GM12873 (cell line): ENCODE measurements at regions not wholly inside any gene's neighbourhood (a gene's known extent, or its start where the extent isn't known, plus 50 kb on each side); places are given as distances from the start of the nearest gene placed in this dataset.

Experiments used
- TF ChIP-seq, protein P1 (sequence below): IDR thresholded peaks from 2 replicates; pipeline ENCODE4 v1.5.1; 2012; ENCODE audit warnings: low read depth, mild to moderate bottlenecking, moderate library complexity, low read length, control low read depth; ENCODE audit not compliant: insufficient read depth; ENCODE audit errors: missing control alignments

- TF ChIP-seq, protein P1, sequence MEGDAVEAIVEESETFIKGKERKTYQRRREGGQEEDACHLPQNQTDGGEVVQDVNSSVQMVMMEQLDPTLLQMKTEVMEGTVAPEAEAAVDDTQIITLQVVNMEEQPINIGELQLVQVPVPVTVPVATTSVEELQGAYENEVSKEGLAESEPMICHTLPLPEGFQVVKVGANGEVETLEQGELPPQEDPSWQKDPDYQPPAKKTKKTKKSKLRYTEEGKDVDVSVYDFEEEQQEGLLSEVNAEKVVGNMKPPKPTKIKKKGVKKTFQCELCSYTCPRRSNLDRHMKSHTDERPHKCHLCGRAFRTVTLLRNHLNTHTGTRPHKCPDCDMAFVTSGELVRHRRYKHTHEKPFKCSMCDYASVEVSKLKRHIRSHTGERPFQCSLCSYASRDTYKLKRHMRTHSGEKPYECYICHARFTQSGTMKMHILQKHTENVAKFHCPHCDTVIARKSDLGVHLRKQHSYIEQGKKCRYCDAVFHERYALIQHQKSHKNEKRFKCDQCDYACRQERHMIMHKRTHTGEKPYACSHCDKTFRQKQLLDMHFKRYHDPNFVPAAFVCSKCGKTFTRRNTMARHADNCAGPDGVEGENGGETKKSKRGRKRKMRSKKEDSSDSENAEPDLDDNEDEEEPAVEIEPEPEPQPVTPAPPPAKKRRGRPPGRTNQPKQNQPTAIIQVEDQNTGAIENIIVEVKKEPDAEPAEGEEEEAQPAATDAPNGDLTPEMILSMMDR: no peak
Measured at GRCh38 chr13:27699952-27700351, 78.3 kb downstream of the POLR1D start.

DNA sequence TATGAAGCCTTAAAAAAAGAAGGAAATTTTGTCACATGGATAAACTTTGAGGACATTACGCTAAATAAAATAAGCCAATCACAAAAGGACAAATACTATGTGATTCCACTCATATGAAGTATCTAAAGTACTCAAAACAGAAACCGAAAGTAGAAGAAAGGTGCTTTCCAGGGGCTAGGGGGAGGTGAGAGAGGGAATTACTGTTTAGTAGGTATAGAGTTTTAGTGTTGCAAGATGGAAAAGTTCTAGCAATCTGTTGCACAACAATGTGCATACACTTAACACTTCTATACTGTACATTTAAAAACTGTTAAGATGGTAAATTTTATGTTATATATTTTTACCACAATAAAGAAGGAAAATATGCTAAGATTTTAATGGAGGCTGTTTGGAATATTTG lies 83.0 kb downstream of the POLR1D start:
- TF ChIP-seq, protein P1: no peak

GRCh38 chr13:27708325-27708724 lies 84.0 kb upstream of the GSX1 start:
- TF ChIP-seq, protein P1: no peak

DNA sequence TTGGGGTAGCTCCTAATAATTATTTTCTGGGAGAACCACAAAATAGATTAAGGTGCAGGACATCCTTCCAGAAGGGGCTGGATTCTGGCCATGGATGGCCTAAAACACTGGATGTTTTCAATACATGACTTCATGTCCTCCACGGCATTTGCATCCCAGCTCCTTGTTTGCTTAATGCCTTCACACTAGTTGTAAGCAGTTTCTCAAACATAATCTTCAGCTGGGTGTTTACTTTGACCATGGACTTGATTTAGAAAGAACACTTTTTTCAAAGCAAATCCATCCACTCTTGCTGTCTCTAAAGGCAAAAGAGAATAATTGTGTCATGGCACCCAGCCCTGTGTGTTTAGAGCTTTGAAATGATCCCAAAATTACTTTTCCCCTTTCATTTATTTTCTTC lies 82.5 kb upstream of the GSX1 start:
- TF ChIP-seq, protein P1: no peak

DNA sequence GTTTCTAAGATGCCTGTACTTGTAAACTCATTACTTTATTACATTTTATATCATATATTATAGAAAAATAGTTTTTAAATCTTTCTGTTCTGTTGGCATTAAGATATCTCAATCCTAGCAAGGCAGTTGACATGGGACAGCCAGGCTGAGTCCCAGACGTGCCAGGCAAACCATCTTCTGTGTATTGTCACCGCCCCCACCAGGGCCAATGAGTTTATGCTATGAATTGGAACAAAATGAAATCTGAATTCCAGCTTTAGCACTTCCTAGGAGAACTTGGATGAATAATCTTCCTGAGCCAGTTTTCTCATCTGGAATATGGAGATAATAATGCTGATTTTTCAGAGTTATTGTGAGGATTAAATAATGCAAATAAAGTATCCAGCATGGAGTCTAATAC lies 79.9 kb upstream of the GSX1 start:
- TF ChIP-seq, protein P1: peak; percentile 12

- TF ChIP-seq, protein P1: no peak
Measured at GRCh38 chr13:27713767-27714166, 78.5 kb upstream of the GSX1 start.

GRCh38 chr13:27721681-27722080 lies 70.6 kb upstream of the GSX1 start:
- TF ChIP-seq, protein P1: no peak
